SK-N-SH (cell line): ENCODE measurements at regions not wholly inside any gene's neighbourhood (a gene's known extent, or its start where the extent isn't known, plus 50 kb on each side); places are given as distances from the start of the nearest gene placed in this dataset.

ENCODE experiments used
- CTCF ChIA-PET: fragments of 300-600, 350-600 bp; formaldehyde crosslinking; extraction: SDS; loops from one replicate; lab custom pipeline; 2021; lab: Yijun Ruan, JAX
- POLR2A ChIA-PET: fragments of 350-600 bp; sonication (Branson Sonifier 250); formaldehyde crosslinking; extraction: SDS; loops from one replicate; lab custom pipeline; 2020; ENCODE audit warnings: antibody characterized with exemption, inconsistent platforms; lab: Yijun Ruan, JAX
- DNase-seq: peaks from one replicate; pipeline ENCODE4 v3.0.0; 2012
- H2AFZ ChIP-seq: fragments of 200-600 bp; sonication (generic); 2 replicates; pipeline ENCODE4 v1.8.1; 2016; ENCODE audit warnings: antibody characterized with exemption, mild to moderate bottlenecking, low read depth
- H3F3A ChIP-seq: fragments of 200-600 bp; sonication (generic); replicated peaks from 2 replicates; pipeline ENCODE3; 2016; ENCODE audit warnings: antibody characterized with exemption, mild to moderate bottlenecking; ENCODE audit not compliant: insufficient read depth
- H3K27ac ChIP-seq, 2 experiments: fragments of 200-500 bp in 1 of 2; fragments of 200-600 bp in 1 of 2; sonication (Bioruptor generic) in 1 of 2; sonication (generic), shearing (Covaris generic) in 1 of 2; 2 replicates each; pipeline versions ENCODE4 v1.5.1 to v1.6.1; 2014 to 2016; ENCODE audit warnings: low read depth in 2 of 2, inconsistent platforms in 1 of 2, low read length in 1 of 2, mild to moderate bottlenecking in 1 of 2, mixed read lengths in 1 of 2
- H3K27me3 ChIP-seq: fragments of 200-600 bp; sonication (generic), shearing (Covaris generic); 2 replicates; pipeline ENCODE4 v1.6.1; 2016; ENCODE audit warnings: mixed run types; ENCODE audit not compliant: insufficient read depth
- H3K36me3 ChIP-seq, 2 experiments: fragments of 200-500 bp in 1 of 2; fragments of 200-600 bp in 1 of 2; sonication (Bioruptor generic) in 1 of 2; sonication (generic) in 1 of 2; replicated peaks in 1 of 2; 2 replicates each; pipeline versions ENCODE3 to v1.5.1; 2014 to 2016; ENCODE audit warnings: low read length in 1 of 2, mild to moderate bottlenecking in 1 of 2; ENCODE audit not compliant: insufficient read depth in 2 of 2, control insufficient read depth in 1 of 2
- H3K4me1 ChIP-seq, 2 experiments: fragments of 200-500 bp in 1 of 2; fragments of 200-600 bp in 1 of 2; sonication (Bioruptor generic) in 1 of 2; sonication (generic), shearing (Covaris generic) in 1 of 2; 2 replicates each; pipeline versions ENCODE4 v1.5.1 to v1.6.1; 2014 to 2016; ENCODE audit warnings: low read depth in 1 of 2, low read length in 1 of 2, mixed run types in 1 of 2; ENCODE audit not compliant: insufficient read depth in 2 of 2, control insufficient read depth in 1 of 2
- H3K4me2 ChIP-seq: fragments of 200-600 bp; sonication (generic), shearing (Covaris generic); 2 replicates; pipeline ENCODE4 v1.6.1; 2017; ENCODE audit warnings: mixed run types
- H3K4me3 ChIP-seq, 2 experiments: fragments of 200-500 bp in 1 of 2; fragments of 200-600 bp in 1 of 2; sonication (Bioruptor generic) in 1 of 2; sonication (generic), shearing (Covaris generic) in 1 of 2; 2 replicates each; pipeline versions ENCODE4 v1.5.1 to v1.8.1; 2014 to 2016; ENCODE audit warnings: low read depth in 2 of 2, inconsistent platforms in 1 of 2, low read length in 1 of 2, mild to moderate bottlenecking in 1 of 2, mixed read lengths in 1 of 2, moderate library complexity in 1 of 2
- H3K79me2 ChIP-seq: fragments of 200-600 bp; sonication (generic); 2 replicates; pipeline ENCODE4 v1.8.1; 2017; ENCODE audit warnings: mild to moderate bottlenecking; ENCODE audit not compliant: insufficient read depth
- H3K9ac ChIP-seq: fragments of 200-600 bp; sonication (generic); 2 replicates; pipeline ENCODE4 v1.6.1; 2017; ENCODE audit warnings: mixed run types
- H3K9me2 ChIP-seq: fragments of 200-600 bp; sonication (generic); 2 replicates; pipeline ENCODE4 v1.6.1; 2017; ENCODE audit warnings: mixed run types
- H3K9me3 ChIP-seq: fragments of 200-600 bp; sonication (generic); 2 replicates; pipeline ENCODE4 v1.6.1; 2017; ENCODE audit warnings: mixed run types, mild to moderate bottlenecking, moderate library complexity
- H4K20me1 ChIP-seq: fragments of 200-600 bp; sonication (generic); 2 replicates; pipeline ENCODE4 v1.6.1; 2017; ENCODE audit warnings: mild to moderate bottlenecking, mixed run types; ENCODE audit not compliant: insufficient read depth
- CHD2 ChIP-seq: fragments of 150-350 bp; IDR thresholded peaks from 2 replicates; pipeline ENCODE4 v1.6.1; 2018; ENCODE audit warnings: low read length; ENCODE audit not compliant: partially characterized antibody
- CTCF ChIP-seq: fragments of 200-600 bp; sonication (generic); IDR thresholded peaks from 2 replicates; pipeline ENCODE4 v1.6.1; 2017; ENCODE audit warnings: antibody characterized with exemption, mild to moderate bottlenecking, moderate library complexity
- ELF1 ChIP-seq: IDR thresholded peaks from 2 replicates; pipeline ENCODE4 v1.4.0; 2012
- GABPA ChIP-seq: IDR thresholded peaks from 2 replicates; pipeline ENCODE4 v1.4.0; 2012; ENCODE audit warnings: low read depth, mild to moderate bottlenecking
- IRF3 ChIP-seq: fragments of 150-350 bp; IDR thresholded peaks from 2 replicates; pipeline ENCODE4 v1.6.1; 2016; ENCODE audit warnings: mild to moderate bottlenecking, low read depth, low read length
- JUND ChIP-seq: IDR thresholded peaks from 2 replicates; pipeline ENCODE4 v1.4.0; 2012
- MEF2A ChIP-seq: IDR thresholded peaks from 2 replicates; pipeline ENCODE4 v1.4.0; 2012; ENCODE audit warnings: low read depth, borderline replicate concordance
- NFIC ChIP-seq: IDR thresholded peaks from 2 replicates; pipeline ENCODE4 v1.4.0; 2012; ENCODE audit warnings: borderline replicate concordance
- POLR2AphosphoS5 ChIP-seq: IDR thresholded peaks from 2 replicates; pipeline ENCODE4 v1.6.1; 2012; ENCODE audit warnings: low read depth, low read length
- RAD21 ChIP-seq: IDR thresholded peaks from 2 replicates; pipeline ENCODE4 v1.6.1; 2012; ENCODE audit warnings: mild to moderate bottlenecking, low read length
- SIN3A ChIP-seq: IDR thresholded peaks from 2 replicates; pipeline ENCODE4 v1.6.1; 2012; ENCODE audit warnings: low read depth, mild to moderate bottlenecking, low read length, moderate library complexity, borderline replicate concordance
- SMC3 ChIP-seq: IDR thresholded peaks from 2 replicates; pipeline ENCODE4 v1.6.1; 2012; ENCODE audit warnings: low read depth, low read length, improper control_type of control experiment
- TEAD4 ChIP-seq: IDR thresholded peaks from 2 replicates; pipeline ENCODE4 v1.4.0; 2012; ENCODE audit warnings: mild to moderate bottlenecking, borderline replicate concordance; ENCODE audit not compliant: insufficient read depth
- USF1 ChIP-seq: IDR thresholded peaks from 2 replicates; pipeline ENCODE4 v1.4.0; 2012; ENCODE audit warnings: low read depth, borderline replicate concordance
- WGBS: methylation state at CpG from one replicate; pipeline ENCODE4 v1.1.6; 2017; ENCODE audit warnings: low lambda C conversion rate; 5-methylcytosine and 5-hydroxymethylcytosine counted together
- TF ChIP-seq, protein P1 (sequence below): IDR thresholded peaks from 2 replicates; pipeline ENCODE4 v1.6.1; 2012; ENCODE audit warnings: mild to moderate bottlenecking, low read depth, low read length, moderate library complexity
- TF ChIP-seq, protein P2 (sequence below): IDR thresholded peaks from 2 replicates; pipeline ENCODE4; 2012
- TF ChIP-seq, protein P3 (sequence below): fragments of 150-350 bp; IDR thresholded peaks from 2 replicates; pipeline ENCODE4 v1.6.1; 2017; ENCODE audit warnings: antibody characterized with exemption, low read length, low read depth, borderline replicate concordance
- TF ChIP-seq, protein P4 (sequence below): IDR thresholded peaks from 2 replicates; pipeline ENCODE4 v1.4.0; 2012; ENCODE audit warnings: low read depth, borderline replicate concordance

GRCh38 chr2:53103679-53104078 is 663.9 kb upstream of the CHAC2 start:
- H2AFZ ChIP-seq, result no peak overlapping the region
- POLR2A ChIA-PET, result no interaction called here

DNA sequence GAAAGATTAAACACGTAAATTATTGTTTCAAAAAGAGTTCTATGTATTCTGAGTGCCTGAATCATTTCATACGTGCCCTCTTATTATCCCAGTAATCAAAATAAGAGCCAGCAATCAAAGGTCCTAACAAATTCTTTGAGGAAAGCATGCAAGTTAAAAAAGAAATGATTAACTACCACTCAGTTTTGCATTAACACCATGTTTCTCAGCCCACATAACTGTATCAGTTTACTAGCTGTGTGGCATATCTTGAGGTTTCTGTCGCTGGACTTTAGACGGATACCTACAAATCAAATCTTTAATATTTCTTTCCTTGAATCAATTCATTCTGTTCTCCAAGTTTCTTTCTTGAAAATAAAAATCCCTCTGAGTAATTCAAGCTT is 668.9 kb upstream of the CHAC2 start:
- Histone ChIP-seq H3K36me3 (no peaks in the 10 kb centered on the region), H3K4me2 (no peak overlapping the region), H3K4me3 (no peak overlapping the region), H3K9ac (no peak overlapping the region), H2AFZ (no peak overlapping the region), H3K27me3 (no peaks in the 10 kb centered on the region; the same call in 1 of the 2 replicates), H4K20me1 (no peaks in the 10 kb centered on the region), H3K4me1 (no peaks in the 10 kb centered on the region), H3K79me2 (no peaks in the 10 kb centered on the region), H3F3A (no peaks in the 10 kb centered on the region), H3K9me2 (no peaks in the 10 kb centered on the region), H3K9me3 (no peaks in the 10 kb centered on the region), H3K27ac (no peak overlapping the region)
- no peak for DNase-seq
- 37% methylated on average over 4 of the region's 4 CpGs for WGBS
- ChIA-PET CTCF (no interaction called here), POLR2A (no interaction called here)
- TF ChIP-seq TEAD4 (no peak), NFIC (no peak), IRF3 (no peak), POLR2AphosphoS5 (no peak), GABPA (no peak), JUND (no peak), USF1 (no peak), RAD21 (no peak), CTCF (no peak), SIN3A (no peak), SMC3 (no peak)
- TF ChIP-seq, protein P1, sequence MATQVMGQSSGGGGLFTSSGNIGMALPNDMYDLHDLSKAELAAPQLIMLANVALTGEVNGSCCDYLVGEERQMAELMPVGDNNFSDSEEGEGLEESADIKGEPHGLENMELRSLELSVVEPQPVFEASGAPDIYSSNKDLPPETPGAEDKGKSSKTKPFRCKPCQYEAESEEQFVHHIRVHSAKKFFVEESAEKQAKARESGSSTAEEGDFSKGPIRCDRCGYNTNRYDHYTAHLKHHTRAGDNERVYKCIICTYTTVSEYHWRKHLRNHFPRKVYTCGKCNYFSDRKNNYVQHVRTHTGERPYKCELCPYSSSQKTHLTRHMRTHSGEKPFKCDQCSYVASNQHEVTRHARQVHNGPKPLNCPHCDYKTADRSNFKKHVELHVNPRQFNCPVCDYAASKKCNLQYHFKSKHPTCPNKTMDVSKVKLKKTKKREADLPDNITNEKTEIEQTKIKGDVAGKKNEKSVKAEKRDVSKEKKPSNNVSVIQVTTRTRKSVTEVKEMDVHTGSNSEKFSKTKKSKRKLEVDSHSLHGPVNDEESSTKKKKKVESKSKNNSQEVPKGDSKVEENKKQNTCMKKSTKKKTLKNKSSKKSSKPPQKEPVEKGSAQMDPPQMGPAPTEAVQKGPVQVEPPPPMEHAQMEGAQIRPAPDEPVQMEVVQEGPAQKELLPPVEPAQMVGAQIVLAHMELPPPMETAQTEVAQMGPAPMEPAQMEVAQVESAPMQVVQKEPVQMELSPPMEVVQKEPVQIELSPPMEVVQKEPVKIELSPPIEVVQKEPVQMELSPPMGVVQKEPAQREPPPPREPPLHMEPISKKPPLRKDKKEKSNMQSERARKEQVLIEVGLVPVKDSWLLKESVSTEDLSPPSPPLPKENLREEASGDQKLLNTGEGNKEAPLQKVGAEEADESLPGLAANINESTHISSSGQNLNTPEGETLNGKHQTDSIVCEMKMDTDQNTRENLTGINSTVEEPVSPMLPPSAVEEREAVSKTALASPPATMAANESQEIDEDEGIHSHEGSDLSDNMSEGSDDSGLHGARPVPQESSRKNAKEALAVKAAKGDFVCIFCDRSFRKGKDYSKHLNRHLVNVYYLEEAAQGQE, result no peak
- TF ChIP-seq, protein P2, sequence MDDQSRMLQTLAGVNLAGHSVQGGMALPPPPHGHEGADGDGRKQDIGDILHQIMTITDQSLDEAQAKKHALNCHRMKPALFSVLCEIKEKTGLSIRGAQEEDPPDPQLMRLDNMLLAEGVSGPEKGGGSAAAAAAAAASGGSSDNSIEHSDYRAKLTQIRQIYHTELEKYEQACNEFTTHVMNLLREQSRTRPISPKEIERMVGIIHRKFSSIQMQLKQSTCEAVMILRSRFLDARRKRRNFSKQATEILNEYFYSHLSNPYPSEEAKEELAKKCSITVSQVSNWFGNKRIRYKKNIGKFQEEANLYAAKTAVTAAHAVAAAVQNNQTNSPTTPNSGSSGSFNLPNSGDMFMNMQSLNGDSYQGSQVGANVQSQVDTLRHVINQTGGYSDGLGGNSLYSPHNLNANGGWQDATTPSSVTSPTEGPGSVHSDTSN, result no peak
- TF ChIP-seq, protein P3, sequence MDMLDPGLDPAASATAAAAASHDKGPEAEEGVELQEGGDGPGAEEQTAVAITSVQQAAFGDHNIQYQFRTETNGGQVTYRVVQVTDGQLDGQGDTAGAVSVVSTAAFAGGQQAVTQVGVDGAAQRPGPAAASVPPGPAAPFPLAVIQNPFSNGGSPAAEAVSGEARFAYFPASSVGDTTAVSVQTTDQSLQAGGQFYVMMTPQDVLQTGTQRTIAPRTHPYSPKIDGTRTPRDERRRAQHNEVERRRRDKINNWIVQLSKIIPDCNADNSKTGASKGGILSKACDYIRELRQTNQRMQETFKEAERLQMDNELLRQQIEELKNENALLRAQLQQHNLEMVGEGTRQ, result no peak
- TF ChIP-seq, protein P4, sequence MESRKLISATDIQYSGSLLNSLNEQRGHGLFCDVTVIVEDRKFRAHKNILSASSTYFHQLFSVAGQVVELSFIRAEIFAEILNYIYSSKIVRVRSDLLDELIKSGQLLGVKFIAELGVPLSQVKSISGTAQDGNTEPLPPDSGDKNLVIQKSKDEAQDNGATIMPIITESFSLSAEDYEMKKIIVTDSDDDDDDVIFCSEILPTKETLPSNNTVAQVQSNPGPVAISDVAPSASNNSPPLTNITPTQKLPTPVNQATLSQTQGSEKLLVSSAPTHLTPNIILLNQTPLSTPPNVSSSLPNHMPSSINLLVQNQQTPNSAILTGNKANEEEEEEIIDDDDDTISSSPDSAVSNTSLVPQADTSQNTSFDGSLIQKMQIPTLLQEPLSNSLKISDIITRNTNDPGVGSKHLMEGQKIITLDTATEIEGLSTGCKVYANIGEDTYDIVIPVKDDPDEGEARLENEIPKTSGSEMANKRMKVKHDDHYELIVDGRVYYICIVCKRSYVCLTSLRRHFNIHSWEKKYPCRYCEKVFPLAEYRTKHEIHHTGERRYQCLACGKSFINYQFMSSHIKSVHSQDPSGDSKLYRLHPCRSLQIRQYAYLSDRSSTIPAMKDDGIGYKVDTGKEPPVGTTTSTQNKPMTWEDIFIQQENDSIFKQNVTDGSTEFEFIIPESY, result no peak

More at GRCh38 chr2:53103679-53104078, 663.9 kb upstream of the CHAC2 start:
- TF ChIP-seq GABPA (no peak), CHD2 (no peak), MEF2A (no peak), ELF1 (no peak)
- no peaks in the 10 kb centered on the region for H3K4me1 ChIP-seq
- no peaks in the 10 kb centered on the region for H3K36me3 ChIP-seq
- no peaks in the 10 kb centered on the region for H3F3A ChIP-seq
- DNase-seq, result no peak
- no peaks in the 10 kb centered on the region for H4K20me1 ChIP-seq
- CTCF ChIA-PET, result no interaction called here
- no peak overlapping the region for H3K27ac ChIP-seq
- H3K27me3 ChIP-seq, result no peaks in the 10 kb centered on the region; the same call in 1 of the 2 replicates
- no peaks in the 10 kb centered on the region for H3K9me3 ChIP-seq
- no peak overlapping the region for H3K9ac ChIP-seq
- no peaks in the 10 kb centered on the region for H3K79me2 ChIP-seq
- H3K4me3 ChIP-seq, result no peak overlapping the region
- H3K4me2 ChIP-seq, result no peak overlapping the region
- H3K9me2 ChIP-seq, result no peaks in the 10 kb centered on the region
